HG03135 (cell line): ENCODE measurements at regions not wholly inside any gene's neighbourhood (a gene's known extent, or its start where the extent isn't known, plus 50 kb on each side); places are given as distances from the start of the nearest gene placed in this dataset.

Source experiments
- ATAC-seq: cut with Tn5 transposase; IDR thresholded peaks from one replicate; pipeline ENCODE4 v1.9.1; 2021; ENCODE audit warnings: mild to moderate bottlenecking, moderate library complexity; ENCODE audit not compliant: unreplicated experiment

- no peak for ATAC-seq
These were observed 291.6 kb upstream of the C9orf72 start for GRCh38 chr9:27864644-27865438.

DNA sequence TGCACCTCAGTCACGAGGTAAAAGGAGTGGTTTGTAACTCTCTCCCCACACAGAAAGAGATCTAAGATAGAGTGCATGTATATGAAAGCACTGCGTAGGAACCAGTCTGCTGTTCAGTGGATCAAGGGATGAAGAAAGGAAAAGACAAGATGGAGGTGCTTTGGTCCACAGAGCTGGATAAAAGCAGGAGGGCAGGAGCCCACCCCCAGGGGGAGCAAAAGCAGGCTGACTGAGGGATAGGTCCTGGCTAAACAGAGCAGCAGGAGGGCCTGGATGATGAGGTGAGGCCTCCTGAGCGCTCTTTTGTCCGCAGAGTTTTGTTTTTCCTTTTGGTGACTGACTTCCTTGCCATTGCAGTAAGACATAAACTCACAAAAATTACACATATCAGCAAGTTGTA is 293.5 kb upstream of the C9orf72 start:
- no peak for ATAC-seq

GRCh38 chr9:27870404-27870803 is 297.1 kb upstream of the C9orf72 start:
- no peak for ATAC-seq

DNA sequence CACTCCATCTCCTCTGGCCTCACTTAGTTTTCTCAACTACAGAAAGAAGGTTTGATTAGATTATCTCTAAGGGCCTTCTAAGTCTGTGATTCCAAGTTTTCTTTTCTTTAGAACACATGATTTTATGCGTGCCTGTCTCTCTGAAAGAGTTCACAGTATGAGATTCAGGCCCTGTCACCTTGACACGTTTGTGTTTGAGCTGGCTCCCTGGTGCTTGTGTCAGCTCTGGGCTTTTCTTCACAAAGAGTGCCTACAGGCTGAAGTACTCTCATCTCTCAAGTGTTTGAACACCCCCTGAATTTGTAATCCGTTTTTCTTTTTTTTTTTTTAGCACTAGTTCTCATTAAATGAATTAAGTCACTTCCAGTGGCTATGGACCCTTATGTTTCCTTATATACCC is 306.9 kb upstream of the C9orf72 start:
- ATAC-seq, result no peak

DNA sequence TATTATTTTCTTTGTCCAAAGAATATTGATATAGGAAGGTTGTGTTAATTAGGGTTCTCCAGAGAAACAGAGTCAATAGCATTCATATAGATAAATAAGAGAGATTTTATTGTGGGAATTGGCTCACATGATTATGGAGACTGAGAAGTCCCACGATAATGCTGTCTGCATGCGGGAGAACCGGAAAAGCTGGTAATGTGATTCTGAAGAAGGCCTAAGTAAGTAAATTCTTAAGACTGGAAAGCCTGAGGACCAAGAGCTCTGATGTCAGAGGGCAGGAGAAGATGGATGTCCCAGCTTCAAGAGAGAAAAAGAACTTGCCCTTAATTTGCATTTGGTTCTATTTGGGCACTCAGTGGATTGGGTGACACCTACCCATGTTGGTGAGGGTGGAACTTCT is 307.4 kb upstream of the C9orf72 start:
- ATAC-seq, result no peak

GRCh38 chr9:27888661-27889295 is 315.5 kb upstream of the C9orf72 start:
- peak; percentile 97 for ATAC-seq

GRCh38 chr9:27924502-27924901 is 351.2 kb upstream of the C9orf72 start:
- ATAC-seq, result no peak

- no peak for ATAC-seq
These were observed 352.5 kb upstream of the C9orf72 start for GRCh38 chr9:27925815-27926214.

DNA sequence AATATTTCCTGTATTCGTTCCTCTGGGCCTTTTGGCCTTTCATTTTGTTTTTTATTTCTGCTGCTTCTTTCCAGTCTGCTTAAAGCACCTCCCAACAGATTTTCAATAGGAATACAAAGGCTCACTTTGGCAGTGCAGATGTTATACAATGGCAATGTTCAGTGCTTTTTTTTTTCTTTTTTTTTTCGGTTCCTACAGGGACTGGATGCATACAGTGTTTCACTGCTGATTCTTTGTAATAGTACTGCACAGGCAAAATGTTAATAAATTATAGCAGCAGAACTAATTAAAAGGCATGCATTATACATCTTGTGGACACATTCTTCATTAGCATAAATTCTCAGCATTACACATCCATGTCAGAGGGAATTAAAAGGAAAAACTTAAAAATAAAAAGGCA is 356.6 kb upstream of the C9orf72 start:
- no peak for ATAC-seq

- ATAC-seq, result no peak
These were observed 360.1 kb upstream of the C9orf72 start for GRCh38 chr9:27933210-27934025.

- no peak for ATAC-seq
These were observed 361.2 kb upstream of the C9orf72 start for GRCh38 chr9:27934471-27934870.

- no peak for ATAC-seq
These were observed 365.9 kb upstream of the C9orf72 start for GRCh38 chr9:27939186-27939585.

GRCh38 chr9:27940535-27940934 is 367.3 kb upstream of the C9orf72 start:
- no peak for ATAC-seq

DNA sequence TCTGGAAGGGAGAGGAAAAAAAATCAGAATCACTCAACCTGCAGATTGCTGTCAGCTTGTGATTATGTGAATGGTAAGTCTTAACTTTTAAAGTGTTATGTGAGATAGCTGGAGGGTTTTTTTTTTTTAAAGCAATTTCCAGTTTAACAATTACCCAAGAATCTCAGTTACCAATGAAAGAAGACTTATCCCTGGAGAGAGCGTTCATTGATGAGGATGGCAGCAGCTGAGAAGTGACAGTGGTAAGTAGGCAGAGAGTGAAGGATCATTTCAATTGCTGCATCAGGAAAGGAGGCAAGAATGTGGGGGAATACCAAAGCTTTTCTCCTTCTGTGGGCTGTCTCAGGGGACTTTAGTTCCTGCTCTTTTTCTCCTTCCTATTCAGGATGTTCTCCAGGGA is 370.2 kb upstream of the C9orf72 start:
- ATAC-seq, result no peak

GRCh38 chr9:27945386-27945785 is 372.1 kb upstream of the C9orf72 start:
- ATAC-seq, result no peak

DNA sequence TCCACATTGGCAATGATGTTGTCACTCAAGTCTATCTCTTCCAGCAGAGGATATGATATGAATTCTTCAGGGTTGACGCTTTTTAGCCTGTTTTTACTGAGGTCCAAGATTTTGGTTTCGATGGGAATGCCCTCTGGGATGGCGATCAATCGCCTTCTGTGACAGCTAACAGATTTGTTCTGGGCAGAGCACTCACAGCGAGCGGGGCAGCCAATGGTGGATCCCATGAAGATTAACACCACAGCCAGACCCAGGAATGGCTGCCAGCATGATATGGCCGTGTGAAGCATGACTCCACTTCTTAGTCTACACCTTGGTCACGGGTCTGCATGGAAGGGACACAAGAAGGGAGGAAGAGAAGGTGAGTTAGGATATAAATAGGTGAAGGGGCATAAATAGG is 377.1 kb upstream of the C9orf72 start:
- no peak for ATAC-seq

- no peak for ATAC-seq
These were observed 381.6 kb upstream of the C9orf72 start for GRCh38 chr9:27954858-27955257.

DNA sequence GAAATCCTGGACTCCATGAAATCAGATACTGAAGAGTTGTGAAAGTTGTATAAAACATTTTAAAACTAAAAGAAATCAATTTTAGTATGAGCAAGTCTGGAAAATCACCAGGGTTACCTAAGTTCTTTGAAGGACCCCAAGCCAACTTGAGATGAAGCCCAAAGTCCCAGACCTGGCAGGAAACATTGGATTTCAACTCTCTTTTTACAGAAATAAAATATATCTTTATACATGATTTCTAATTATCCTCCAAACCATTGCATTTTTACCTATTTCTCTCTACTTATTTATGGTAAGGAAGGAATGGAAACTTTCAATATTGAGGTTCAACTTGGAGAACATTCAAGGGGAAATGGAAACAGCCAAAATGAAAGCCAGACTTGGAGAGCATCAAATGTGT is 390.6 kb upstream of the C9orf72 start:
- ATAC-seq, result no peak

DNA sequence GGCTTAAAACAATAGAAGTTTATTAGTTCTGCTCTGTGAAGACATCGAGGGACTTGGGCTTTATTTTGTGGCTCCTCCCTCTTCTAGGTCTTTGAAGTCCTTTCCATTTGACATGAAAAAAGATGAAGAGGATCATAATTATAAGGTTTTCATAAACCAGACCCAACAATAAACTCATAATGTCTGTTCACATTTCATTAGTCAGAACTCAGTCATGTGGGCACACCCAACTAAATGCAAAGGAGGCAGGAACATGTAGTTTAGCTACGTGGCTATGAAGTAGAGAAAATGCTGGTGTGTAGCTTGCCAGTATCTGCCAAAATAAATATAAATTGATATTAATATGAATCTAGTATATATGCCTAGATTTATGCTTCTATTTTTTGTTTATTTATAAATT is 393.9 kb upstream of the C9orf72 start:
- ATAC-seq, result no peak

GRCh38 chr9:27977931-27978330 is 404.6 kb upstream of the C9orf72 start:
- no peak for ATAC-seq

DNA sequence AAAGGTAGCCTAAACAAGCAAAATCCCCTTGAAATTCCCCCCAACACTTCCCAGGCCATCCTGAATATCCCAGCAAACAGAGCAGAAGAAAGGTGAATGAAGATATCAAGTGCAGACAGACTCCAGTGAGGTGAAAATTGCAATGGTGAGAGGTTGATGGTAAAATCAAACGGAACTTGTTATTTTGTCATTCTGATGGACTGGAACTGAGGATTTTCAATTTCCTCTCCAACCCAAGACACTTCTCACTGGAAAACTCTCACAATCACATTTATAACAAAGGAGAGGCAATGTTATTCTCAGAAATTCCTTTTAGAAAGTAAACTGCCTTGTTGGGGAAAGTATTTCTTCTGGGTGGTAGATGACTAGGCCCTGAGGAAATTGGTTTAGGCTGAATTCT is 412.4 kb upstream of the C9orf72 start:
- ATAC-seq, result no peak

DNA sequence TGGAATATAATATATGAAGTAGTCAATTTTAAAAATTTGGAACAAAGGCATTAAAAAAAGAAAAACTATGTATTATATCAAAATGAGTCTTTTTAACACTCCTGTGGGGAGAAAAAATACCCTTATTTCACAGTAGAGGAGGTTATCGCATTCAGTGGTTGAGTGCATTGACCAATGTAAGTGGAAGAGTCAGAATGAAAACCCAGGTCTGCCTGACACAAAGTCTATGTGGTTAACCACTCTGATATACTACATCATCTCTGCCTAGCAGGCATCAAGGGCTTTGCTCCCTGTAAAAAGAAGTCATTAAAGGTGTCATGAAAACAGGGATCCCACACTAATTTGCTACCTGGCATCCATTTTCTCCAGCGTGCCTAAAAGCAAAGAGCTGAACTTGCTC is 417.2 kb upstream of the C9orf72 start:
- no peak for ATAC-seq
